Fibroblast of skin of back (primary cell): ENCODE measurements at regions not wholly inside any gene's neighbourhood (a gene's known extent, or its start where the extent isn't known, plus 50 kb on each side); places are given as distances from the start of the nearest gene placed in this dataset.

ENCODE experiments used
- DNase-seq: peaks from one replicate; pipeline ENCODE4 v3.0.0-alpha.2; 2013

GRCh38 chr16:73204359-73205152, 156.6 kb upstream of the ZFHX3 start:
- DNase-seq: no peak

- peak; percentile 96 for DNase-seq
Observed at GRCh38 chr16:73202161-73202729, 154.3 kb upstream of the ZFHX3 start.

GRCh38 chr16:73199214-73199613, 151.3 kb upstream of the ZFHX3 start:
- no peak for DNase-seq

GRCh38 chr16:73198481-73198880, 150.6 kb upstream of the ZFHX3 start:
- no peak for DNase-seq

- DNase-seq: no peak
Observed at GRCh38 chr16:73197598-73197997, 149.7 kb upstream of the ZFHX3 start.

- DNase-seq: peak; percentile 65
Observed at GRCh38 chr16:73196670-73197069, 148.7 kb upstream of the ZFHX3 start.

- no peak for DNase-seq
Observed at GRCh38 chr16:73193464-73193863, 145.5 kb upstream of the ZFHX3 start.

- no peak for DNase-seq
Observed at GRCh38 chr16:73192232-73192894, 144.4 kb upstream of the ZFHX3 start.

GRCh38 chr16:73191660-73192046, 143.7 kb upstream of the ZFHX3 start:
- DNase-seq: no peak

GRCh38 chr16:73190688-73191659, 143.0 kb upstream of the ZFHX3 start:
- DNase-seq: no peak

- no peak for DNase-seq
Observed at GRCh38 chr16:73190256-73190655, 142.3 kb upstream of the ZFHX3 start.

- no peak for DNase-seq
Observed at GRCh38 chr16:73189136-73189535, 141.2 kb upstream of the ZFHX3 start.

GRCh38 chr16:73186752-73187601, 139.0 kb upstream of the ZFHX3 start:
- no peak for DNase-seq

- no peak for DNase-seq
Observed at GRCh38 chr16:73185737-73186136, 137.8 kb upstream of the ZFHX3 start.

- DNase-seq: peak; percentile 17
Observed at GRCh38 chr16:73183611-73184092, 135.7 kb upstream of the ZFHX3 start.

GRCh38 chr16:73179705-73180331, 131.9 kb upstream of the ZFHX3 start:
- no peak for DNase-seq

- no peak for DNase-seq
Observed at GRCh38 chr16:73177729-73178295, 129.9 kb upstream of the ZFHX3 start.

GRCh38 chr16:73176577-73177013, 128.7 kb upstream of the ZFHX3 start:
- DNase-seq: peak; percentile 95

GRCh38 chr16:73172973-73173709, 125.2 kb upstream of the ZFHX3 start:
- DNase-seq: no peak
